ENCODE measurements at regions not wholly inside any gene's neighbourhood (a gene's known extent, or its start where the extent isn't known, plus 50 kb on each side); places are given as distances from the start of the nearest gene placed in this dataset.

DNA sequence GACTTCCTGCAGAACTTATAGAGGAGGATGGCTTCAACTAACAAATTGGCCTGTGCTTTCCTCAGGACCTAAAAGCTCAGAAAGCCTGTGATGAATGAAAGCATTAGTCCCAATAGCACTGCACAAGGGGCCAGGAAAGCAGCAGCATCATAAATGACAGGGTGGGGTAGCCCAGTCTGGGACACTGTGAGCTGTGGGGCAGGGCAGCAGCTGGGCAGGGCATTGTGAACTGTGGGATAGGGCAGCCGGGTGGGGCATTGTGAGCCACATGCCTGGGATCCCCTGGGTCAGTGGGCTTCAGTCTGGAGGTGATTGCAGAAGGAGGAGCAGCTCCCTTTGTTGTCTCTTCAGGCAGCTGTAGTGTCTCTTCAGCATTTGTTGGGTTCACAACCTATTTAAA is 1276.8 kb downstream of the UQCRFS1 start:
- Histone ChIP-seq H3K27me3 (ENCODE audit: control insufficient read depth, insufficient read depth, low read length) (no peaks in the 10 kb centered on the region), H3K4me1 (ENCODE audit: control insufficient read depth, insufficient read depth, low read length) (no peaks in the 10 kb centered on the region), H3K9me3 (ENCODE audit: control insufficient read depth, insufficient read depth, low read length) (no peaks in the 10 kb centered on the region; the same call in 1 of the 2 replicates), H3K27ac (ENCODE audit: low read length) (no peak overlapping the region), H3K36me3 (ENCODE audit: control insufficient read depth, insufficient read depth, low read length) (no peaks in the 10 kb centered on the region), H3K4me3 (ENCODE audit: low read length) (no peak overlapping the region)
- WGBS (ENCODE audit: insufficient coverage, insufficient read length) = no CpG with 5 or more reads among the region's 1 CpG
- no peak for DNase-seq (ENCODE audit: low read depth, low spot score)

DNA sequence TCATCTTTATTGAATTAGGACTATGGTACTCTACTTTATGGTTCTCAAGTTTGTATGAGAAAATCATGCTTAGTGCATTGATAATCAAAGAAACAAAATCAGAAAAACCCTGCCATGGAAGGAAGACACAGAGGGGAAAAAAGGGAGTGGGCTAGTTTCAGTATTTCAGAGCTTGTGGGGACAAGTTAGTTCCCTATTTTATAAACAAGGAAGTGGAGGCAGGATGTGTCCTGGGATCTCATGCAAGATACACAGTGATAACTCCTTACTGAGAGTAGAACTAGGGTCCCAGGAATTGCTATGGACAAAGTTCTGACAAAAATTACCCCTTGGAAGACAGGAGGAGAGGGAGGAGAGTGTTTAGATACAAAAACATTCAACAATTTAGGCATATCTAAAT is 1277.3 kb downstream of the UQCRFS1 start:
- Histone ChIP-seq H3K27me3 (ENCODE audit: control insufficient read depth, insufficient read depth, low read length) (no peaks in the 10 kb centered on the region), H3K4me3 (ENCODE audit: low read length) (no peak overlapping the region)
- no peak for DNase-seq (ENCODE audit: low read depth, low spot score)

DNA sequence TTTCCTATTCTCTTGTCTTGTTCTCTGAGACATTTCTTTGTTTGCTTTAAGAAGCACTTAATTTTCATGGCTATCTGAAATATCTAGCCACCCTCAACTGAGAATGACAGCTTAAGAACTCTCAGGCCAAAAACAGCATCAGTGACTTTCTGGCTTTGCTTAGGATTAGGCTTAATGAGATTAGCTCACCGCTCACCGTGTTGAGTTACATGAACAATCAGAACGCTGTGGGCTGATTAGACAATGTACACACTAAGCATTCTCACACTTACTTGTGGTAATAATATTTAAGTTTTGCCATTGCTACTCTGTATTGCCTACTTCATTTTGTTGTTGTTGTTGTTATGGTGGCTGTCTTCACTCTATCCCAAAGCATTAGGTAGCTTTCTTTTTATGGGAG is 1283.6 kb downstream of the UQCRFS1 start:
- Histone ChIP-seq H3K36me3 (ENCODE audit: control insufficient read depth, insufficient read depth, low read length) (no peaks in the 10 kb centered on the region), H3K4me1 (ENCODE audit: control insufficient read depth, insufficient read depth, low read length) (no peaks in the 10 kb centered on the region), H3K27ac (ENCODE audit: low read length) (no peak overlapping the region), H3K4me3 (ENCODE audit: low read length) (no peak overlapping the region), H3K27me3 (ENCODE audit: control insufficient read depth, insufficient read depth, low read length) (no peaks in the 10 kb centered on the region), H3K9me3 (ENCODE audit: control insufficient read depth, insufficient read depth, low read length) (no peaks in the 10 kb centered on the region; the same call in 1 of the 2 replicates)
- no CpG with 5 or more reads among the region's 3 CpGs for WGBS (ENCODE audit: insufficient coverage, insufficient read length)
- no peak for DNase-seq (ENCODE audit: low read depth, low spot score)

More for the DNA sequence above, 1277.3 kb downstream of the UQCRFS1 start:
- H3K9me3 ChIP-seq (ENCODE audit: control insufficient read depth, insufficient read depth, low read length) = no peaks in the 10 kb centered on the region; the same call in 1 of the 2 replicates
- H3K4me1 ChIP-seq (ENCODE audit: control insufficient read depth, insufficient read depth, low read length) = no peaks in the 10 kb centered on the region
- H3K36me3 ChIP-seq (ENCODE audit: control insufficient read depth, insufficient read depth, low read length) = no peaks in the 10 kb centered on the region
- H3K27ac ChIP-seq (ENCODE audit: low read length) = no peak overlapping the region

DNA sequence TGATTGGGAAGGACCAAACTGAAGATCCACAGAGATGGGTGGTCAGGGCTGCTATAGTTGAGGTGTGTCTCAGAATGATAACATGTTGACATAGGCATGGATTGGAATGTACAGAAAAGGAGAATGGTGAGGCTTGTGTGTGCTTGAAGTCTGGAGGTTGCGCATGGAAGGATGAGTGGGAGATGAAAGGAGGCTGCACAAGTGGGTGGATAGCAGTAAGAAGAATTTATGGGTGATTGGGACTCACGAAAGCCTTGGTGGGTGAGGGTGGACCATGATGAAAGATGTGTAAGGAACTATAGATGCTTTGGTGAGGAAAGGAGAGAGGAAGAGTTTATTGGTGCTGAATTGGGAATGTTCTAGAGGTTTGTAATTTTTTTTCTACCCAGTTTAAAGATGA is 1287.7 kb downstream of the UQCRFS1 start:
- Histone ChIP-seq H3K4me1 (ENCODE audit: control insufficient read depth, insufficient read depth, low read length) (no peaks in the 10 kb centered on the region), H3K27ac (ENCODE audit: low read length) (no peak overlapping the region), H3K4me3 (ENCODE audit: low read length) (no peak overlapping the region), H3K9me3 (ENCODE audit: control insufficient read depth, insufficient read depth, low read length) (no peaks in the 10 kb centered on the region; the same call in 1 of the 2 replicates), H3K36me3 (ENCODE audit: control insufficient read depth, insufficient read depth, low read length) (no peaks in the 10 kb centered on the region), H3K27me3 (ENCODE audit: control insufficient read depth, insufficient read depth, low read length) (no peaks in the 10 kb centered on the region)
- DNase-seq (ENCODE audit: low read depth, low spot score) = no peak
- WGBS (ENCODE audit: insufficient coverage, insufficient read length) = no CpG with 5 or more reads among the region's 2 CpGs

DNA sequence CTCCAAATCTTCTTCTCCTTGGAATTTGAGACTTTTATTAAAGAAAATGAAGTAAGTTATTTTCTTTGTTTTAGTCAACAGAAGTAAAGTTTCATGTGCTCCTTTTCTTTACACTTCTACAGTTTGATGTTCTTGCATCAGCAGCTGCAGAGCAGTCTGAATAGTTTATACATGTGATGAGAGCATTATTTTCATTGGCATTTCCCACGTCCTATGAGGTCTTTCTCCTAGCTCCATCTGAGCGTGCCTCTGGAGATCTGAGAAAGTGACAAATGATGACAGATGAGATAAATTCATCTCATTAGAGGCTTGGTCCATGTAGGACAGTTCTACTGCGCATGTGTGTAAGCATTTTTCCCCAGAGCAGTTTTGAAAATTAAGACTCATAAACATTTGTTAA is 1290.0 kb downstream of the UQCRFS1 start:
- WGBS (ENCODE audit: insufficient coverage, insufficient read length) = no CpG with 5 or more reads among the region's 3 CpGs
- Histone ChIP-seq H3K9me3 (ENCODE audit: control insufficient read depth, insufficient read depth, low read length) (no peaks in the 10 kb centered on the region; the same call in 1 of the 2 replicates), H3K36me3 (ENCODE audit: control insufficient read depth, insufficient read depth, low read length) (no peaks in the 10 kb centered on the region), H3K27ac (ENCODE audit: low read length) (no peak overlapping the region), H3K4me3 (ENCODE audit: low read length) (no peak overlapping the region), H3K4me1 (ENCODE audit: control insufficient read depth, insufficient read depth, low read length) (no peaks in the 10 kb centered on the region), H3K27me3 (ENCODE audit: control insufficient read depth, insufficient read depth, low read length) (no peaks in the 10 kb centered on the region)
- DNase-seq (ENCODE audit: low read depth, low spot score) = no peak

DNA sequence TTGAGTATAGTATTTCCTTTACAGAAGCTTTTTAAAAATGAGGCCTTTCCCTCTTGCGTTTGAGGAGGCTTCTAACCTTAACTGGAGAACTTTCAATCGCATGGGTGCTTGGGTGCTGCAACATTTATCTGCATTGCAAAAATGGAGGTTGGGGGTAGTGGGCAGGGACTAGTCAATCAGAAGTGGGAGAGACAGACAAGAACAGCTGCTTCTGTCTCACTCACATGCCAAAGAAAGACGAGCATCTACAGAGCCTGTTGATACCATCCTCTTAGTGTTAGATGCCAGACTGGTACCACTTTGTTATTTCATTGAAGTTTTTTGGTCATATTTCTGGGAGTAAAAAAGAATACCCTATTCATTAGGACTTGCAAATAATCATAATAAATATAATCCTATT is 1292.2 kb downstream of the UQCRFS1 start:
- H3K9me3 ChIP-seq (ENCODE audit: control insufficient read depth, insufficient read depth, low read length) = no peaks in the 10 kb centered on the region; the same call in 1 of the 2 replicates
- WGBS (ENCODE audit: insufficient coverage, insufficient read length) = no CpG with 5 or more reads among the region's 3 CpGs
- H3K4me1 ChIP-seq (ENCODE audit: control insufficient read depth, insufficient read depth, low read length) = no peaks in the 10 kb centered on the region
- no peaks in the 10 kb centered on the region for H3K27me3 ChIP-seq (ENCODE audit: control insufficient read depth, insufficient read depth, low read length)
- H3K4me3 ChIP-seq (ENCODE audit: low read length) = no peak overlapping the region
- H3K27ac ChIP-seq (ENCODE audit: low read length) = no peak overlapping the region
- no peaks in the 10 kb centered on the region for H3K36me3 ChIP-seq (ENCODE audit: control insufficient read depth, insufficient read depth, low read length)
- no peak for DNase-seq (ENCODE audit: low read depth, low spot score)

DNA sequence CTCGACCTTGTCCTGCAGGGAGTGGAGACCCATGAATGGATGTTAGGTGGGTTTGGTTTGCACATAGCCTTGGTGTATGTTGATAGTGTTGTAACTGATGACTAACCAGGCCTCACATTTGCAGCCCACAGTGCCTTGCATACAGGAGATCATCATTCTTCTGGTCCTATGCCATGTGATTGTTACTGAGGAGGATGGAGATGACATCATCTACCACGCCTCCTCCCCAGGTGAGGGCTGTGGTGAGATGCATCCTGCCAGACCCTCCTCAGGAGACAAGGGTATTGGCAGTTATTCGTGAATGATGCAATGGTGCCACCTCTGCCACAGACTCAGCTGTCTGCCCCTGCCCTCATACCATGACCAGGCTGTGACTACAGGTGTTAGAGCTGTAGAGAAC is 1294.1 kb downstream of the UQCRFS1 start:
- no peaks in the 10 kb centered on the region; the same call in 1 of the 2 replicates for H3K9me3 ChIP-seq (ENCODE audit: control insufficient read depth, insufficient read depth, low read length)
- no peak for DNase-seq (ENCODE audit: low read depth, low spot score)

DNA sequence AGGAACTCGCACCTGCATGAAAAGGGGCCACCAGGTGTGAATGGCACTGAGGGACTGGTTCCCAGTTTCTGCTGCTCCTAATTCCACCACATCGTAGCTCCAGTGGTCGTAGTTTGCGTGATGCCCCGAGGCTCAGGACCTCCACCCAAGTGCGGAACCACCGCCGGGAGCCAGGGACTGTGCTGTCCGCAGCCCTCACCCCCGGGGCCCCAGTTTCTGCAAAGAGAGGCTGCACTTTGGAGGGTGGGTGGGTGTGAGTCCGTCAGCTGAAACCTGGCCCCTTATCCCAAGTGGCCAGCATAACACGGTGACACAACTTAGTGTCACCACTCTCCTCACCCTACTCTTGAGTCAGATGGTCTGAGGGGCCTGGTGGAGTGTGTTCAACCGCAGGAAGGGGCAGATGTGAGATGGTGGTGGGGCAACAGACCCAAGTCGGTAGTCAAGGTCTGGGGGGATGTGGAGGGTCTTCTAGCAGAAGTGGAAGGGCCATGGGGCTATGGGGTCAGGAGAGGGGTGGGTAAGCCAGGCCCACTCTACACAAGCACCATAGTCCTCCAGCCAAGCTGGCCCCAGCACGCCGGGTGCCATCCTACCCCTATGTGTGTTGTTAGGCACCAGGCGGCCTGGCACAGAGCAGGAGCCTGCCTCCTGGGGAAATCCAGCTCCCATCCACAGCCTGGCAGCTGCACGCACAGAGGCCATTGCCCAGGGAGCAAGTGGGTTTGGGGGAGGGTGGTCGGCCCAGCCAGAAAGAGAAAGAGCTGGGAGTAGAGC is 1301.6 kb downstream of the UQCRFS1 start:
- no peak for DNase-seq (ENCODE audit: low read depth, low spot score)
- Histone ChIP-seq H3K27ac (ENCODE audit: low read length) (no peak overlapping the region), H3K27me3 (ENCODE audit: control insufficient read depth, insufficient read depth, low read length) (no peaks in the 10 kb centered on the region), H3K36me3 (ENCODE audit: control insufficient read depth, insufficient read depth, low read length) (no peaks in the 10 kb centered on the region; the same call in 1 of the 2 replicates), H3K9me3 (ENCODE audit: control insufficient read depth, insufficient read depth, low read length) (peaks cover 7% of the 10 kb centered on the region), H3K4me3 (ENCODE audit: low read length) (no peak overlapping the region), H3K4me1 (ENCODE audit: control insufficient read depth, insufficient read depth, low read length) (no peaks in the 10 kb centered on the region)
- no CpG with 5 or more reads among the region's 19 CpGs for WGBS (ENCODE audit: insufficient coverage, insufficient read length)

More for the DNA sequence above, 1294.1 kb downstream of the UQCRFS1 start:
- no peaks in the 10 kb centered on the region for H3K4me1 ChIP-seq (ENCODE audit: control insufficient read depth, insufficient read depth, low read length)
- H3K27me3 ChIP-seq (ENCODE audit: control insufficient read depth, insufficient read depth, low read length) = no peaks in the 10 kb centered on the region
- no peak overlapping the region for H3K4me3 ChIP-seq (ENCODE audit: low read length)
- no peaks in the 10 kb centered on the region for H3K36me3 ChIP-seq (ENCODE audit: control insufficient read depth, insufficient read depth, low read length)
- H3K27ac ChIP-seq (ENCODE audit: low read length) = no peak overlapping the region
- no CpG with 5 or more reads among the region's 3 CpGs for WGBS (ENCODE audit: insufficient coverage, insufficient read length)

DNA sequence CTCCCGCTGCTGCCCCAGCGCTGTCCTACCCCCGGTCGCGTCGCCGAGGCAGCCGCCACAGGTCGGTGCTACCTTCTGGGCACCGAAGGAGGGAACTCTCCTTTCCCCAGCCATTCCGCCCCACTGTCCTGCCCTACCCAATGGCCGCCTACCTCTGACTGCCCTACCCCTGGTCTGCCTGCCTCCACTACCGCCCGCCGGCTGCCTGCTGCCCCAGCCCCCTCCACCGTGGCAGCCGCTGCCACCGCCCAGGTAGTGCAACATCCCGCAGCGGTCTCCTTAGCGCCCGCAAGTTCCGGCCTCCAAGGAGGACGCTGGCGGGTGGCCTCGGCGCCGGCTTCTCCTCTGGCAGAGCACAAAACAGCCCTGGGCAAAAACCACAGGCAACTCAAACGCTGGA is 1303.1 kb downstream of the UQCRFS1 start:
- Histone ChIP-seq H3K27ac (ENCODE audit: low read length) (no peak overlapping the region), H3K4me1 (ENCODE audit: control insufficient read depth, insufficient read depth, low read length) (no peaks in the 10 kb centered on the region), H3K36me3 (ENCODE audit: control insufficient read depth, insufficient read depth, low read length) (no peaks in the 10 kb centered on the region; the same call in 1 of the 2 replicates), H3K4me3 (ENCODE audit: low read length) (no peak overlapping the region), H3K9me3 (ENCODE audit: control insufficient read depth, insufficient read depth, low read length) (peaks cover 10% of the 10 kb centered on the region), H3K27me3 (ENCODE audit: control insufficient read depth, insufficient read depth, low read length) (no peaks in the 10 kb centered on the region)
- WGBS (ENCODE audit: insufficient coverage, insufficient read length) = no CpG with 5 or more reads among the region's 29 CpGs
- DNase-seq (ENCODE audit: low read depth, low spot score) = no peak

DNA sequence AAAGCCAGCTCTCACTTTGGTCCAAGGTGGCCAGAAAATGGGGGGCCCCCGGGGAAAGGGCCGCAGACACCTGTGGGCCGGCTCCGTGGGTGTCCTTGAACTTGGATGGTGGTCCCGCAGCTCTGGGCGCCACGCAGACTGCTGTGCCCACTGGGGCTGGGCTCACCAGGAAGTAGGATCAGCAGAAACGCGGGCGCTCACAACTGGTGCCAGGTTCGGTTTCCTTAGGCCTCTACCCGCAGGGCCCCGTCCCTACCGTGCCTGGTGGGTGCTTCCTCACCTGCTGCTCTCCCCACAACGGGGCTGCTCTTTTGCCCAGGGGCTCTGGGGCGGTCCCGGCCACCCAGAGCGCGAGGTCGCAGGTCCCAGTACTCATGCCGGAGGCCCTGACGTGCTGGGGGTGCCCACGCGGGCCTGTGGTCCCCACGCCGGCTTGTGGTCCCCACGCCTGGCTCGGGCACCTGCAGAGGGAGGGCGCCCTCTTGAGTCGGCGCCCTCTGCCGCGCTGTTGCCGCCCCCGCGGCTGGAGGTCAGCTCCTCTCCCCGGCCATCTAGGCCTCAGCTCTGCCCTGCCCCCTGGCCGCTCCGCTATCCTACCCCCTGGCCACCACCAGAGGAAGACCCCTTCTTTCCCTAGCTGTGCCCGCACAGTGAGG is 1303.6 kb downstream of the UQCRFS1 start:
- WGBS (ENCODE audit: insufficient coverage, insufficient read length) = no CpG with 5 or more reads among the region's 40 CpGs
- H3K4me1 ChIP-seq (ENCODE audit: control insufficient read depth, insufficient read depth, low read length) = no peaks in the 10 kb centered on the region
- peaks cover 10% of the 10 kb centered on the region for H3K9me3 ChIP-seq (ENCODE audit: control insufficient read depth, insufficient read depth, low read length)
- H3K4me3 ChIP-seq (ENCODE audit: low read length) = no peak overlapping the region
- no peaks in the 10 kb centered on the region; the same call in 1 of the 2 replicates for H3K36me3 ChIP-seq (ENCODE audit: control insufficient read depth, insufficient read depth, low read length)
- no peaks in the 10 kb centered on the region for H3K27me3 ChIP-seq (ENCODE audit: control insufficient read depth, insufficient read depth, low read length)
- no peak overlapping the region for H3K27ac ChIP-seq (ENCODE audit: low read length)
- no peak for DNase-seq (ENCODE audit: low read depth, low spot score)

All from iPS DF 6.9 (cell line).